ENCODE measurements at regions not wholly inside any gene's neighbourhood (a gene's known extent, or its start where the extent isn't known, plus 50 kb on each side); places are given as distances from the start of the nearest gene placed in this dataset.
A peak's percentile ranks its signal among the peaks of the same experiment; 100 is the strongest.

DNA sequence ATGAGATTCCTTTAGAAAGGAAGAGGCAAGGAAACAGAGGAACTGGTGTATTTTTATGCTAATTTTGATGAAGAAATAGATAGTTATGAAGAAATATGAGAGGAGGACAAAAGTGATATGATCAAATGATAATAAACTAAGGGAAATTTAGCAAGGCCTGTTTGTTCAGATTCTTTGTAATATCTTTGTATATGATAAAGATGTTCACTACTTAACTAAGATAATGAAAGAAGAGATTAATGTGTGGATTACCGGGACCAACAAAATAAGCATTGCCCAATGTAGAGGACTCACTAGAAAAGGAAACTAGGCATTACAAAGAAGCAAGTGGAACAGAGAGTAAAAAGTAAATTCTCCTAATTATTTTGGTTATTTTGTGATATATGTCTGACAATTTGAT lies 99.0 kb upstream of the FIGN start:
- no peak for DNase-seq (ENCODE audit: low spot score)

DNA sequence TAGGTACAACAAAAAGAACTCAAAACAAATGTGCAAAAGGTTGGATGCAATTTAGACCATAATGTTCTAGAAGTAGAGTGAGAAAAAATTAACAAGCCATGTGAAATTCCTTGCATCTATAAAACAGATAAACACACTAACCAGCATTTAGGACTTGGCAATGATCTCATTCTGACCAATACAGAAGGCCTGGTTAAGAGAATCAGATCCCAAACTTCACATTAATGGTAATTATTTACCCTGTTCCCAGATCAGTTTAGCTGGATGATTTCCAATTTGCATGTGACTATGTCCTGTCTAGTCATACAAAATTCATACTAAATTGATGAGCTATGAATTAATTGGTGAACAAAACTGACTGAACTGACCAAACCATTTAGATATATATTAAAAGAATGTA lies 98.4 kb upstream of the FIGN start:
- no peak for DNase-seq (ENCODE audit: low spot score)

DNA sequence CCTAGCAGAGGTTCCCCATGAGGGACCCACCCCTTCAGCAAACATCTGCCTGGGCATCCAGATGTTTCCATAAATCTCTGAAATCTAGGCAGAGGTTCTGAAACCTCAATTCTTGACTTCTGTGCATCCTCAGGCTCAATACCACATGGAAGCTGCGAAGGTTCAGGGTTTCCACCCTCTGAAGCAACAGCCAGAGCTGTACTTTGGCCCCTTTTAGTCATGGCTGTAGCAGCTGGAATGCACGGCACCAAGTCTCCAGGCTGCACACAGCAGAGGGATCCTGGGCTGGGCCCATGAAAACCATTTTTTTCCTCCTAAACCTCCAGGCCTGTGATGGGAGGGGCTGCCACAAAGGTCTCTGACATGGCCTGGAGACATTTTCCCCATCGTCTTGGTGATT lies 93.0 kb upstream of the FIGN start:
- DNase-seq (ENCODE audit: low spot score), result no peak

DNA sequence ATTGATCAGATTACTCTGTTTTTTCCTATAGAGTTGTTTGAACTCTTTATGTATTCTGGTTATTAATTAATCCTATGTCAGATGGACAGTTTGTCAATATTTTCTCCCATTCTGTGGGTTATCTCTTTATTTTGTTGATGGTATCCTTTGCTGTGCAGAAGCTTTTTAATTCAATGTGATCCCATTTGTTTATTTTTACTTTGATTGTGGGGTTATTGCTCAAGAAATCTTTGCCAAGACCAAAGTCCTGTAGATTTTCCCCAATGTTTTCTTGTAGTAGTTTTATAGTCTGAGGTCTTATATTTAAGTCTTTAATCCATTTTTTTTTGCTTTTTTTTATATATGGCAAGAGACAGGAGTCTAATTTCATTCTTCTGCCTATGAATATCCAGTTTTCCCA lies 86.2 kb upstream of the FIGN start:
- no peak for DNase-seq (ENCODE audit: low spot score)

DNA sequence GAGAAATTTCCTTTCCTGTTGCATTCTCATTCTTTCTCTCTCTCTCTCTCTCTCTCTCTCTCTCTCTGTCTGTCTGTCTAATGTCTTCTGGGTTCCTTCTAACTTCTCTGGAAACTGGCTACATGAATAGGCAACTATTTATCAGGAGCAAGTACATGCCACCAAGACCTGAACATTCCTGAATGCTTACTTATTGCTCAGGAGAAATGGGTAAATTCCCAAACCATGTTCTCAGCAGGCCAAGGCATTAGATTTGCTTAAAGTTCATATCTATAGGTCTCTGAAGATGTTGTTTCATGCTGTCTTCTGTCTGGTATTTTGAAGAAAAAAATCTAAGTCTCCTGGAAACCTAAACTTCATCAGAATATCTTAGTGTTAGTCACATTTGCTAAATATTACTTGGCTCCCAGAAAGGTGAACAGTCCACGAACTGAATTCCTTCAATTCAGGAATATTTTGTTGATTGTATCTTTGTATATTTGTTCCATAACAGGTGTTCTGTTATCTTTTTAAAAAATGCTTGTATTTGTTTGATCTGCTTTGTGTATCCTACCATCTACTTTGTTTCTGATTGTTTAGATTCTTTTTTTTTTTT lies 77.2 kb upstream of the FIGN start:
- no peak for DNase-seq (ENCODE audit: low spot score)

DNA sequence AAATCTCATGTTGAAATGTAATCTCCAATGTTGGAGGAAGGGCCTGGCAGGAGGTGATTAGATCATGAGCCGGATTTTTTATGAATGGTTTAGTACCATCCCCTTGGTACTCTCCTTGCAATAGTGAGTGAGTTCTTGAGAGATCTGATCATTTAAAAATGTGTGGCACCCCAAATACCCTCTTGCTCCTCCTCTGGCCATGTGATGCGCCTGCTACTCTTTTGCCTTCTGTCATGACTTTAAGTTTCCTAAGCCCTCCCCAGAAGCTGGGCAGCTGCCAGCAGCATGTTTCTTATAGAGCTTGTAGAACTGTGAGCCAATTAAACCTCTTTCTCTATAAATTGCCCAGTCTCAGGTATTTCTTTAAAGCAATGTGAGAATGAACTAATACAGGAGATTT lies 72.6 kb upstream of the FIGN start:
- DNase-seq (ENCODE audit: low spot score), result no peak

DNA sequence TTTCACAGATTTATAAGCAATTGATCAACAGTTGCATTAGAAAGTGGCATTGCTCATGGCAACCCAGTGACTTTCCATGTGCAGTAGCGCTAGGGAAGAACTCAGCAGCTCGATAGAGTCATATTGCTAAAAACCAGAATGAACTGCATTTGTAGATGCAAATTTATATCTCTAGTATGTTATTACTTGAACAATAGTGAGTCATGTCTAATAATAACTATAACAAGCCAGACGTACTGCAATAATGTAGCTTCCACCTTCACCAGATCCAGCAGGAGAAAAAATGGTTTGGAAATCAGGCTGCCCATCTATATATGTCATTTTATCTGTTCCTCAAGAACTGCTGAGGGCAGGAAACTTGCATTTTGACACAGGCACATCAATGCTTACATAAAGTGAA lies 66.5 kb upstream of the FIGN start:
- DNase-seq (ENCODE audit: low spot score), result no peak

DNA sequence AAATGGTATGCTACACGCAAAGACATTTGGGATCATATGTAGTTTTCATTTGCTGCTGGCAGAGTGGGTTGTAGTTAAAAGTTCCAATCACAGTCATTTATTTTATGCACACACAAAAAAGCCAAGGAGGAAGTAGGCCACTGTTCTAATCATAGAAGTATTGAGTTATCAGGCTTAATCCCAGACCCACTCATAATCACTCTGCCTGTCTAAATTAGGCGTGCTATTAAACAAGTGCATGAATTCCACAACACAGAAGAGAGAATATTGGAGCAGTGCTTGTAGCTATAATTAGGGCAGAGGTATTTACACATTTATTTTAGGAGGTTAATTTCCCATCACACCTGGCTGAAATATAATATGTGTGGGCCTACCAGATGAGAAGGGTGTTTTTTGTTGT lies 65.7 kb upstream of the FIGN start:
- no peak for DNase-seq (ENCODE audit: low spot score)

DNA sequence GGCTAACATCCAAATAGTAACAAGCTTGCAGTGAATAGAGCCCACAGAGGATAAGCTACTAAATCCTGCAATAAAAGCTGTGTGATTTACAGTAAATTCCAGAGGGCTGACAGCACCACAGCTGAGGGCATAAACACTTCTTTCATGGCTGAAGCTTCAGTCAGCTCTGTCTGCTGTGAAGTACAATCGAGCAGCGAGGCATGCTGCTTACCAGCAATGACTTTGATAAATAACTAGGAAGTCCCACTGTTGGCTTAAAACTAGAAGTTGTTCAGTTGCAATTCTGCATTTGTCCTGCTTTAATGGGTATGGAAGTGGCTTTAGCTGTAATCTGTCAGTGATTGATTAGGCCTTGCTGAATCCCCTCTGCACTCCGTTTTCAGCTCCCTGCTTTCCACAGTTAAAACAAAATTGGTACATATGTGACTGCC lies 65.2 kb upstream of the FIGN start:
- peak; percentile 3 for DNase-seq (ENCODE audit: low spot score)

DNA sequence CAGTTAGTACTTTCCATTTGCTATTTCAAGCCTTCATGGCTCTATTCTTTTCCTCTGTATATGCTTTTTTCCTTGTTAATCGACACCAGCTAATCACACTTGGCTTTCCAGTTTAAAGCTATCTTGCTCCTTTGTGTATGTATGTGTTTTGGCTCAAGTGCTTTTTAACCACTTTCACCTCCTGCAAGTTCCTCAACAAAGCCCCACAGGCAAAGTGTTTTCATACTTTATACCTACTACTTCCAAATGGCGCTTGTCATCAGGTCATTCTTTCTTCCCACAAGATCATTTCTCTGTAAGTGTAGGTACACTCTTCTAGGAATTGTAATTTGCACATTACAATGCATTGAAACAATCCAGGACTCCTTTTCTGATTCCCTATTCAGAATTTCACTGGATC lies 64.0 kb upstream of the FIGN start:
- DNase-seq (ENCODE audit: low spot score), result no peak

DNA sequence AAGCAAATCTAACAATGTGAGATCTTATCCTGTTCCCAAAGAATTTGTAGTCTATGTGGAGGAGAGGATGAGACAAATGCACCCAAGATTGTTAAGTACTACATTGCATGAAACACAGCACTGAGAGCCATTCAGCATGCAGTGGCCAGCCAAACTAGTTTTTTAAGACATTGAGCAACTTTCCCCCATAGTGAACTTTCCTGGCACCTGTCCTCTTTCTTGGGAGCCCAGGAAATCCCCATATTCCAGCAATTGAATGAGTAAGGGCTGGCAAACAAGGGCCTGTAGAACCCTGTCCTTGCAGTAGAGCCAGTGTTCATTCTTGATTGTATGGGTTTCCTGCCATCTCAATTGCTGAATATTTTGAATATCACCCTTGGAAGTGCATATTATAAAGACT lies 58.8 kb upstream of the FIGN start:
- DNase-seq (ENCODE audit: low spot score), result no peak
